ENCODE measurements at regions not wholly inside any gene's neighbourhood (a gene's known extent, or its start where the extent isn't known, plus 50 kb on each side); places are given as distances from the start of the nearest gene placed in this dataset.

DNA sequence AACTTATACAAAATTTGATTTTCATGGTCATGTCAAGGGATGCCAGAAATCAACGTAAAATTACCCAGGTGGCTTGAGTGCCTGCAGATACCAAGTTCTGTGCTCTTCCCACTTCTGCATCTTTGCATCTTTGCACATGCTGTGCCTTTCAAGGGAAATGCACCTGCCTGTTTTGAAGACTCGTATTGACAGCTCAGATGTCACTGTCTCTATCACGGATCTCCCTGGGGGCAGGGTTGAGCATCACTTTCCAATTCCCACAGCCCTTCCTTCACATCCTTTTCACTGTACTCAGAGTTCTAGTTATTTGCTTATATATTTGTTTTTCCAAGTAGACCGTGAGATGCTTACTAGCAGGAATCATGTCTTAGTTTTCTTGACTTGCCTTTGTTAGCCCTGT is 274.2 kb downstream of the CDH26 start:
- DNase-seq (ENCODE audit: low read depth) = no peak
- H3K9ac ChIP-seq (ENCODE audit: low read length) = no peak overlapping the region
- no peaks in the 10 kb centered on the region for H3K27me3 ChIP-seq (ENCODE audit: insufficient read depth, low read length)
- TF ChIP-seq, protein P1, sequence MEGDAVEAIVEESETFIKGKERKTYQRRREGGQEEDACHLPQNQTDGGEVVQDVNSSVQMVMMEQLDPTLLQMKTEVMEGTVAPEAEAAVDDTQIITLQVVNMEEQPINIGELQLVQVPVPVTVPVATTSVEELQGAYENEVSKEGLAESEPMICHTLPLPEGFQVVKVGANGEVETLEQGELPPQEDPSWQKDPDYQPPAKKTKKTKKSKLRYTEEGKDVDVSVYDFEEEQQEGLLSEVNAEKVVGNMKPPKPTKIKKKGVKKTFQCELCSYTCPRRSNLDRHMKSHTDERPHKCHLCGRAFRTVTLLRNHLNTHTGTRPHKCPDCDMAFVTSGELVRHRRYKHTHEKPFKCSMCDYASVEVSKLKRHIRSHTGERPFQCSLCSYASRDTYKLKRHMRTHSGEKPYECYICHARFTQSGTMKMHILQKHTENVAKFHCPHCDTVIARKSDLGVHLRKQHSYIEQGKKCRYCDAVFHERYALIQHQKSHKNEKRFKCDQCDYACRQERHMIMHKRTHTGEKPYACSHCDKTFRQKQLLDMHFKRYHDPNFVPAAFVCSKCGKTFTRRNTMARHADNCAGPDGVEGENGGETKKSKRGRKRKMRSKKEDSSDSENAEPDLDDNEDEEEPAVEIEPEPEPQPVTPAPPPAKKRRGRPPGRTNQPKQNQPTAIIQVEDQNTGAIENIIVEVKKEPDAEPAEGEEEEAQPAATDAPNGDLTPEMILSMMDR (IDR thresholded peaks at IDR 0.05; ENCODE audit: insufficient read depth, low read depth, low read length) = no peak
- TF ChIP-seq EZH2 (IDR thresholded peaks at IDR 0.05; ENCODE audit: insufficient read depth, low read length) = no peak
- no peak for FAIRE-seq
- H3K9me3 ChIP-seq (ENCODE audit: insufficient read depth, low read depth, low read length) = no peaks in the 10 kb centered on the region
- no peak overlapping the region for H3K4me3 ChIP-seq (ENCODE audit: insufficient read depth, low read depth, low read length)
- Mint-ChIP-seq H3K4me3 (ENCODE audit: unreplicated experiment) (no peak overlapping the region), H3K9me3 (ENCODE audit: unreplicated experiment) (no peaks in the 10 kb centered on the region), H3K27me3 (ENCODE audit: low read depth, unreplicated experiment) (no peaks in the 10 kb centered on the region), H3K36me3 (ENCODE audit: low read depth, unreplicated experiment) (no peaks in the 10 kb centered on the region), H3K27ac (ENCODE audit: unreplicated experiment) (no peak overlapping the region), H3K4me1 (ENCODE audit: low read depth, unreplicated experiment) (peaks cover 8% of the 10 kb centered on the region)
- H3K79me2 ChIP-seq (ENCODE audit: insufficient read depth, low read length) = no peaks in the 10 kb centered on the region
- no peak overlapping the region for H2AFZ ChIP-seq (ENCODE audit: low read depth, low read length)
- H3K27ac ChIP-seq (ENCODE audit: low read depth, low read length) = no peak overlapping the region
- no peaks in the 10 kb centered on the region for H4K20me1 ChIP-seq (ENCODE audit: insufficient read depth, low read length)
- no peaks in the 10 kb centered on the region for H3K36me3 ChIP-seq (ENCODE audit: insufficient read depth, low read length)
- no peak overlapping the region for H3K4me2 ChIP-seq (ENCODE audit: low read length)
- no peaks in the 10 kb centered on the region for H3K4me1 ChIP-seq (ENCODE audit: insufficient read depth, low read length)

DNA sequence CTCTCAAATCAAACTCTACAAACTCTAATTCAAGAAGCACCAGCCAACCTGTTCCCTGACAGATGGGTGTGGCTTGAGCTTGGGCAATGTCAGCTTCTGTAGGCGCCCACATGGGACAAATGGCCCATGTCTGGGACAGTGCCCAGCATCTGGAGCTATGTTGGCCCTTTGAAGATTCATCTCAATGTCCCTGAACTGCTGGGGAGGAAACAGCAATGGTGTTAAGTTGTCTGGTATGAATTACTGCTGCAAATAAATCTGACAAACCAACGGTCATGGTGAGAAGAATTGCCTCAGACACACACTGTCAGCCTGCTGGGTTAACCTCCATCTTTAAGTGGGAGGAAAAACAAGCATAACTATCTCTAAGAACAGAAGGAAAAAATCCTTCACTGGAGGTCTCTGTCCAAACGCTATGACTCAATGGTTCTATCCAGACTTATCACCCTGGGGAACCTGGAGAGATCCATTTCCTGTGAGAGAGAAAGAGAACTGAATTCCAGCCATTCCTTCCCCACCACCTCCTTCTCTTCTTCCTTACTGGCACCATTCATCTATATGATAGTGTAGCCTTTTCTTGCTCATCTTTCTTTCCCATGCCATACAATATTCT is 274.9 kb downstream of the CDH26 start:
- TF ChIP-seq, protein P1 (IDR thresholded peaks at IDR 0.05; ENCODE audit: insufficient read depth, low read depth, low read length) = no peak
- no peak for TF ChIP-seq EZH2 (IDR thresholded peaks at IDR 0.05; ENCODE audit: insufficient read depth, low read length)
- Histone ChIP-seq H4K20me1 (ENCODE audit: insufficient read depth, low read length) (no peaks in the 10 kb centered on the region), H3K9ac (ENCODE audit: low read length) (no peak overlapping the region), H3K36me3 (ENCODE audit: insufficient read depth, low read length) (no peaks in the 10 kb centered on the region), H3K4me2 (ENCODE audit: low read length) (peak overlapping the region; percentile 14), H3K27me3 (ENCODE audit: insufficient read depth, low read length) (no peaks in the 10 kb centered on the region), H3K27ac (ENCODE audit: low read depth, low read length) (no peak overlapping the region), H3K4me1 (ENCODE audit: insufficient read depth, low read length) (no peaks in the 10 kb centered on the region), H3K9me3 (ENCODE audit: insufficient read depth, low read depth, low read length) (no peaks in the 10 kb centered on the region), H2AFZ (ENCODE audit: low read depth, low read length) (no peak overlapping the region), H3K4me3 (ENCODE audit: insufficient read depth, low read depth, low read length) (no peak overlapping the region), H3K79me2 (ENCODE audit: insufficient read depth, low read length) (no peaks in the 10 kb centered on the region)
- Mint-ChIP-seq H3K36me3 (ENCODE audit: low read depth, unreplicated experiment) (no peaks in the 10 kb centered on the region), H3K9me3 (ENCODE audit: unreplicated experiment) (no peaks in the 10 kb centered on the region), H3K27me3 (ENCODE audit: low read depth, unreplicated experiment) (peaks cover 3% of the 10 kb centered on the region), H3K27ac (ENCODE audit: unreplicated experiment) (no peak overlapping the region), H3K4me1 (ENCODE audit: low read depth, unreplicated experiment) (peaks cover 12% of the 10 kb centered on the region), H3K4me3 (ENCODE audit: unreplicated experiment) (no peak overlapping the region)
- DNase-seq (ENCODE audit: low read depth) (peak; percentile 16), FAIRE-seq (no peak)

DNA sequence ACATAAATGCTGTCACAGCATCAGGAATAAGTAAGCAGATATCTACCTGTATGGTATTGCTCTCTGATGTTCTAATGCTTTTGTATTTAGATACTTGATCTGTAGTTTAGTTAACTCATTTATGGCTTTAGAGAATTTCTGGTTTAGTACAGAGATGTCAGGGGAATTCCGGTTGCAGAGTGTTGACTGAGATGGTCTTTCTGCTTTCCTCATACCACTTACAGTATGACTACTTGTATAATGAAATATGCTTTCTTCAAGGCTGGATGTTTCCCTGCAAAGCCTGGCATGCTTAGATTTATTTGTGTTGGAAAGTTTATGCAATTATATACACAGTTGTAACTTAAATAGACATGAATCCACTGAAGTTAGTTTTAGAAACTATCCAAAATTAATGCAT is 278.4 kb downstream of the CDH26 start:
- H3K4me3 Mint-ChIP-seq (ENCODE audit: unreplicated experiment) = no peak overlapping the region
- no peaks in the 10 kb centered on the region for H4K20me1 ChIP-seq (ENCODE audit: insufficient read depth, low read length)
- DNase-seq (ENCODE audit: low read depth) = no peak
- H3K9me3 ChIP-seq (ENCODE audit: insufficient read depth, low read depth, low read length) = no peaks in the 10 kb centered on the region
- H2AFZ ChIP-seq (ENCODE audit: low read depth, low read length) = no peak overlapping the region
- H3K36me3 Mint-ChIP-seq (ENCODE audit: low read depth, unreplicated experiment) = no peaks in the 10 kb centered on the region
- no peaks in the 10 kb centered on the region for H3K36me3 ChIP-seq (ENCODE audit: insufficient read depth, low read length)
- H3K4me1 Mint-ChIP-seq (ENCODE audit: low read depth, unreplicated experiment) = peaks cover 17% of the 10 kb centered on the region
- H3K4me2 ChIP-seq (ENCODE audit: low read length) = no peak overlapping the region
- H3K27ac Mint-ChIP-seq (ENCODE audit: unreplicated experiment) = no peak overlapping the region
- H3K4me1 ChIP-seq (ENCODE audit: insufficient read depth, low read length) = peaks cover 4% of the 10 kb centered on the region
- no peaks in the 10 kb centered on the region for H3K27me3 ChIP-seq (ENCODE audit: insufficient read depth, low read length)
- TF ChIP-seq, protein P1 (IDR thresholded peaks at IDR 0.05; ENCODE audit: insufficient read depth, low read depth, low read length) = no peak
- TF ChIP-seq EZH2 (IDR thresholded peaks at IDR 0.05; ENCODE audit: insufficient read depth, low read length) = no peak
- peaks cover 3% of the 10 kb centered on the region for H3K9me3 Mint-ChIP-seq (ENCODE audit: unreplicated experiment)
- no peak overlapping the region for H3K27ac ChIP-seq (ENCODE audit: low read depth, low read length)
- no peak overlapping the region for H3K4me3 ChIP-seq (ENCODE audit: insufficient read depth, low read depth, low read length)
- H3K79me2 ChIP-seq (ENCODE audit: insufficient read depth, low read length) = no peaks in the 10 kb centered on the region
- no peak overlapping the region for H3K9ac ChIP-seq (ENCODE audit: low read length)
- H3K27me3 Mint-ChIP-seq (ENCODE audit: low read depth, unreplicated experiment) = peaks cover 16% of the 10 kb centered on the region
- FAIRE-seq = no peak

Measured in astrocyte (in vitro differentiated cells and primary cell).